ENCODE measurements at regions not wholly inside any gene's neighbourhood (a gene's known extent, or its start where the extent isn't known, plus 50 kb on each side); places are given as distances from the start of the nearest gene placed in this dataset.

GRCh38 chr18:55138401-55138800 lies 179.1 kb upstream of the CCDC68 start:
- TF ChIP-seq CTCF (IDR thresholded peaks at IDR 0.05) (no peak), POLR2A (IDR thresholded peaks at IDR 0.05) (no peak)
